PC-9 (cell line): ENCODE measurements at regions not wholly inside any gene's neighbourhood (a gene's known extent, or its start where the extent isn't known, plus 50 kb on each side); places are given as distances from the start of the nearest gene placed in this dataset.

ENCODE experiments used
- BruUV-seq: library from RNA; stranded (reverse); fragments of 400-500 nt; replicated peaks from 2 replicates; lab custom pipeline; 2021; lab: Mats Ljungman, UMichigan
- CTCF ChIA-PET: fragments of 300-600 bp; sonication (Branson Sonifier 250); formaldehyde crosslinking; loops from one replicate; lab custom pipeline; 2022; ENCODE audit warnings: antibody characterized with exemption; lab: Charles Lee
- POLR2A ChIA-PET: fragments of 300-600 bp; sonication (Branson Sonifier 250); formaldehyde crosslinking; loops from one replicate; lab custom pipeline; 2022; ENCODE audit warnings: antibody characterized with exemption; ENCODE audit not compliant: unreplicated experiment; lab: Charles Lee
- DNase-seq, 2 experiments: peaks; one replicate each; pipeline versions ENCODE4 v3.0.0 to v3.0.0-alpha.2; 2015 to 2022; ENCODE audit warnings: mixed read lengths in 1 of 2
- H2AFZ ChIP-seq: fragments of 200-600 bp; sonication (generic); 2 replicates; pipeline ENCODE4 v1.8.1; 2017; ENCODE audit warnings: antibody characterized with exemption
- H3F3A ChIP-seq: fragments of 200-600 bp; sonication (generic); 2 replicates; pipeline ENCODE4 v1.8.1; 2017; ENCODE audit warnings: antibody characterized with exemption, mild to moderate bottlenecking, low read depth; ENCODE audit not compliant: insufficient read depth
- H3K27ac ChIP-seq: fragments of 200-600 bp; sonication (generic); 2 replicates; pipeline ENCODE4 v1.6.1; 2016; ENCODE audit warnings: mixed run types
- H3K27me3 ChIP-seq: fragments of 200-600 bp; sonication (generic); 2 replicates; pipeline ENCODE4 v1.6.1; 2016; ENCODE audit warnings: low read depth, mixed run types; ENCODE audit not compliant: insufficient read depth
- H3K36me3 ChIP-seq: fragments of 200-600 bp; sonication (generic); 2 replicates; pipeline ENCODE4 v1.6.1; 2016; ENCODE audit warnings: low read depth, mixed run types
- H3K4me1 ChIP-seq: fragments of 200-600 bp; sonication (generic); replicated peaks from 2 replicates; pipeline ENCODE4 v1.6.1; 2016; ENCODE audit warnings: mixed run types; ENCODE audit not compliant: insufficient read depth
- H3K4me2 ChIP-seq: fragments of 200-600 bp; sonication (generic); 2 replicates; pipeline ENCODE4 v1.6.1; 2017; ENCODE audit warnings: mixed run types
- H3K4me3 ChIP-seq: fragments of 200-600 bp; sonication (generic); 2 replicates; pipeline ENCODE4 v1.6.1; 2016; ENCODE audit warnings: mixed run types
- H3K79me2 ChIP-seq: fragments of 200-600 bp; sonication (generic); 2 replicates; pipeline ENCODE4 v1.6.1; 2017; ENCODE audit warnings: low read depth, mixed run types
- H3K9me2 ChIP-seq: fragments of 200-600 bp; sonication (generic); 2 replicates; pipeline ENCODE4 v1.8.1; 2017; ENCODE audit warnings: mild to moderate bottlenecking; ENCODE audit not compliant: insufficient read depth
- H3K9me3 ChIP-seq: fragments of 200-600 bp; sonication (generic); 2 replicates; pipeline ENCODE4 v1.8.1; 2016; ENCODE audit warnings: low read depth; ENCODE audit not compliant: insufficient read depth
- H4K20me1 ChIP-seq: fragments of 200-600 bp; sonication (generic); 2 replicates; pipeline ENCODE4 v1.8.1; 2017; ENCODE audit not compliant: insufficient read depth
- EZH2 ChIP-seq: fragments of 200-600 bp; sonication (generic); IDR thresholded peaks from 2 replicates; pipeline ENCODE4 v1.8.0; 2017; ENCODE audit warnings: antibody characterized with exemption, low read depth
- intact Hi-C: fragments of 100-400 bp; cut with micrococcal nuclease; formaldehyde crosslinking; loops from one replicate; pipeline ENCODE4 v1.10.0; 2022; ENCODE audit not compliant: unreplicated experiment
- TF ChIP-seq, protein P1 (sequence below): fragments of 200-600 bp; sonication (generic); conservative IDR thresholded peaks from 2 replicates; pipeline ENCODE4 v1.6.1; 2017; ENCODE audit warnings: mixed run types, antibody characterized with exemption, mild to moderate bottlenecking, moderate library complexity

DNA sequence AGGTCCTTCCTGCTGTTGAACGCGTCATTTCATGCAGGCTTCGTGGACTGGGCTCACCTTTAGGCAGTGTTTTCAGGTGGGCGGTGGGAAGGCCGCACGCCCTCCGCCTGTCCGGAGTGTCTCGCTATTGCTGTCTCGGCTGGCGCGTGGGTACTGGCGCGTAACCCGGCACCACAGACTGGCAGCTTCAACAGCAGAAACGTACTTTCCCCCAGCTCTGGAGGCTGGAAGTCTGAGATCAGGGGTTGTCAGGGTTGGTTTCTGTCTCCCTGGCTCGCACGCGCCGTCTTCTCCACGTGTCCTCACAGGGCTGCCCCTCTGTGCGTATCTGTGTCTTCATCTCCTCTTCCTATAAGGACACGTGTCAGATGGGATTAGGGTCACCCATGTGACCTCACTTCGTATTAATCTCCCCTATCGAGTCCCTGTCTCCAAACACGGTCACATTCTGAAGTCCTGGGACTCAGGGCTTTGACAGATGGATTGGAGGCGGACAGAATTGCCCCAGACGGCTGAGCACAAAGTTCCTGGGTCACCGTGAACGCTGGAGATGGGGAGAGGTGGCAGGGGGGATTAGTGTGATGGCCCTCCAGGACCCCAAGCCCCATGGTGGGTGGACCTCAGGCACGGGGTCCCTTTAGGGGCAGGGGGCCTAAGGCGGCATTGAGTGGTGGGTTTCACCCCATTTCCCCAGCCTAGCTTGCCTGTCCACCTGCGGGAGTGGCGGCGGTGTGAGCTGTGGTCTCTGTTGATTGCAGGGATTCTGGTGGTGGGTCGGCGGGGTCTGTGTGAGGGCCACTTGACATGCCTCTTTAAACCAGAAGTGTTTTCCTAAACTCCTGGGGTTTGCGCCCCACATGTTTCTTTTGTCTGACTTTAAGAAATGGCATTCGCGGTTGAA lies 83.4 kb upstream of the LRPAP1 start:
- no peaks in the 10 kb centered on the region for H3K9me2 ChIP-seq
- no peak overlapping the region for H3K4me3 ChIP-seq
- no peaks in the 10 kb centered on the region for H3K4me1 ChIP-seq
- H4K20me1 ChIP-seq, result no peaks in the 10 kb centered on the region
- no peak overlapping the region for H3K27ac ChIP-seq
- no peak overlapping the region for H3K4me2 ChIP-seq
- H3K79me2 ChIP-seq, result no peaks in the 10 kb centered on the region
- intact Hi-C loops, result no loop called here
- DNase-seq, result no peak
- TF ChIP-seq, protein P1, sequence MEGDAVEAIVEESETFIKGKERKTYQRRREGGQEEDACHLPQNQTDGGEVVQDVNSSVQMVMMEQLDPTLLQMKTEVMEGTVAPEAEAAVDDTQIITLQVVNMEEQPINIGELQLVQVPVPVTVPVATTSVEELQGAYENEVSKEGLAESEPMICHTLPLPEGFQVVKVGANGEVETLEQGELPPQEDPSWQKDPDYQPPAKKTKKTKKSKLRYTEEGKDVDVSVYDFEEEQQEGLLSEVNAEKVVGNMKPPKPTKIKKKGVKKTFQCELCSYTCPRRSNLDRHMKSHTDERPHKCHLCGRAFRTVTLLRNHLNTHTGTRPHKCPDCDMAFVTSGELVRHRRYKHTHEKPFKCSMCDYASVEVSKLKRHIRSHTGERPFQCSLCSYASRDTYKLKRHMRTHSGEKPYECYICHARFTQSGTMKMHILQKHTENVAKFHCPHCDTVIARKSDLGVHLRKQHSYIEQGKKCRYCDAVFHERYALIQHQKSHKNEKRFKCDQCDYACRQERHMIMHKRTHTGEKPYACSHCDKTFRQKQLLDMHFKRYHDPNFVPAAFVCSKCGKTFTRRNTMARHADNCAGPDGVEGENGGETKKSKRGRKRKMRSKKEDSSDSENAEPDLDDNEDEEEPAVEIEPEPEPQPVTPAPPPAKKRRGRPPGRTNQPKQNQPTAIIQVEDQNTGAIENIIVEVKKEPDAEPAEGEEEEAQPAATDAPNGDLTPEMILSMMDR, result no peak
- TF ChIP-seq EZH2, result no peak
- POLR2A ChIA-PET, result no interaction called here
- H3K9me3 ChIP-seq, result no peaks in the 10 kb centered on the region
- H3K27me3 ChIP-seq, result peaks cover 29% of the 10 kb centered on the region
- H3K36me3 ChIP-seq, result no peaks in the 10 kb centered on the region
- H2AFZ ChIP-seq, result no peak overlapping the region
- H3F3A ChIP-seq, result peaks cover 5% of the 10 kb centered on the region; the same call in 1 of the 2 replicates
- CTCF ChIA-PET, result no interaction called here
- BruUV-seq, result no TSS peak

DNA sequence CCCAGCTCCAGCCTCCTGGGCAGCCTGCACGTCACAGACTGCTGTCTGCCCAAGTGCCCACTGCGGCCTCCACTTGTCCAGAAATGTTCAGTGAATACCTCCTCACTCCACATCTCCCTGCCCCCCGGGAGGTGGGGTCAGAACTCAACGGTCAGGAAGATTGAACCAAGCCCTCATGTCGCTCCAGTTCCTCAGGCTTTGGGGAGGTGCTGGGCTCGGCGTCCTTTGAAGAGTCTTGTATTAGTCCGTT lies 82.4 kb upstream of the LRPAP1 start:
- no peaks in the 10 kb centered on the region for H3K4me1 ChIP-seq
- DNase-seq, result no peak
- intact Hi-C loops, result no loop called here
- peaks cover 20% of the 10 kb centered on the region for H3K27me3 ChIP-seq
- no peaks in the 10 kb centered on the region for H3K9me2 ChIP-seq
- H3K36me3 ChIP-seq, result no peaks in the 10 kb centered on the region
- TF ChIP-seq, protein P1, result no peak
- no peak for TF ChIP-seq EZH2
- no peak overlapping the region for H3K27ac ChIP-seq
- no peaks in the 10 kb centered on the region for H4K20me1 ChIP-seq
- ChIA-PET CTCF (no interaction called here), POLR2A (no interaction called here)
- no peak overlapping the region for H3K4me3 ChIP-seq
- H3K9me3 ChIP-seq, result no peaks in the 10 kb centered on the region
- BruUV-seq, result no TSS peak
- H3F3A ChIP-seq, result peaks cover 5% of the 10 kb centered on the region; the same call in 1 of the 2 replicates
- no peak overlapping the region for H3K4me2 ChIP-seq
- H2AFZ ChIP-seq, result no peak overlapping the region
- no peaks in the 10 kb centered on the region for H3K79me2 ChIP-seq

DNA sequence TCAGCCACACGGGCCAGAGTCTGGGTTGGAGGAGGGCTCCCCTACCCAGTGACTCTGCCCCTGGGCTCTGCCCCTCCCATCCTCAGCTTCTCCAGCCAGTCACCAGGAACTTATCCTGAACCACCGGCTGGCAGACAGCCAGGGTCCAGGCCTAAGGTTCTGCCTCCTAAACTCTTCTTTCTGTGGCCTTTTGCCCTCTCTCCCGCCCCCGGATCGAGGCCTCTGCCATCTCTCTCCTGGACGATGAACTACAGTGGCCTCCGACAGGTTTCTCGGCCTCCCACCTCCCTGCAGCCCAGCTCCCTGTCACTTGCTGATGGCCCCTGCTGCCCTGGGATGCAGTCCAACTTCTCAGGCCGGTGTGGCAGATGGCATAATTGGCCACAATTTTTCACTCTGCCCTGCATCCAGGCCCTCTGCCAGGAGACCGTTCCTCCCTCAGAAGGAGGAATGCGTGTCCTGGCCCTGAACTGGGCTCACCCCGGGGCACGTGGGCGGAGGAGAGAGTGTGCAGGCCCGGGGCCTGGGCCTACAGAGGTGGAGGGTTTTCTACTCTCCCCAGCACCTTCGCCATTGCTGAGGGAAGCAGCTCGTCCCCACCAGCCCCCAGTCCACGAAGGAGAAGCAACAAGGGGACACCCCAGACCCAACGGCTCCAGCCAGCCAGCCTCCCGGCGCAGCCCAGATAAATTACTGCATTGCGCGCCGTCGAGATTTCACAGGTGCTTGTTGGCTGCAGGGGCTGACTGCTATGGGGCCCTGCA lies 81.9 kb upstream of the LRPAP1 start:
- no peaks in the 10 kb centered on the region for H3K79me2 ChIP-seq
- no peak overlapping the region for H3K4me3 ChIP-seq
- H2AFZ ChIP-seq, result no peak overlapping the region
- H3K27ac ChIP-seq, result no peak overlapping the region
- no peaks in the 10 kb centered on the region for H3K9me3 ChIP-seq
- H3F3A ChIP-seq, result peaks cover 5% of the 10 kb centered on the region; the same call in 1 of the 2 replicates
- H3K4me2 ChIP-seq, result no peak overlapping the region
- DNase-seq, result no peak
- no peaks in the 10 kb centered on the region for H4K20me1 ChIP-seq
- intact Hi-C loops, result no loop called here
- ChIA-PET CTCF (no interaction called here), POLR2A (no interaction called here)
- H3K27me3 ChIP-seq, result peaks cover 17% of the 10 kb centered on the region
- H3K9me2 ChIP-seq, result no peaks in the 10 kb centered on the region
- no peaks in the 10 kb centered on the region for H3K36me3 ChIP-seq
- BruUV-seq, result no TSS peak
- H3K4me1 ChIP-seq, result no peaks in the 10 kb centered on the region
- TF ChIP-seq, protein P1, result no peak
- TF ChIP-seq EZH2, result no peak
